H1 (cell line): ENCODE measurements at regions not wholly inside any gene's neighbourhood (a gene's known extent, or its start where the extent isn't known, plus 50 kb on each side); places are given as distances from the start of the nearest gene placed in this dataset.

Experiments
- CTCF ChIA-PET: fragments of 300-600 bp; sonication (Branson Sonifier 250); formaldehyde crosslinking; loops from one replicate; lab custom pipeline; 2021; ENCODE audit not compliant: partially characterized antibody; lab: Charles Lee
- POLR2A ChIA-PET: fragments of 300-600 bp; sonication (Branson Sonifier 250); formaldehyde crosslinking; loops from one replicate; lab custom pipeline; 2021; ENCODE audit warnings: inconsistent platforms; ENCODE audit not compliant: partially characterized antibody; lab: Charles Lee
- DNase-seq, 2 experiments: peaks; one replicate each; pipeline versions ENCODE4 v3.0.0 to v3.0.0-alpha.2; 2010 to 2022; ENCODE audit warnings: low spot score in 2 of 2, low read depth in 1 of 2, mixed read lengths in 1 of 2
- FAIRE-seq: peaks from 2 replicates; lab custom pipeline; 2011; peaks lifted over from hg19 to GRCh38; lab: Jason Lieb, UNC
- H2AFZ ChIP-seq: 2 replicates; pipeline ENCODE4 v1.8.1; 2012; ENCODE audit warnings: low read length, inconsistent platforms
- H2AK5ac ChIP-seq: 2 replicates; pipeline ENCODE4 v1.6.1; 2013; ENCODE audit warnings: low read depth, low read length
- H2BK120ac ChIP-seq: replicated peaks from 2 replicates; pipeline ENCODE3; 2013; ENCODE audit warnings: low read depth, low read length, inconsistent platforms
- H2BK12ac ChIP-seq: 2 replicates; pipeline ENCODE4 v1.6.1; 2013; ENCODE audit warnings: low read depth, low read length
- H2BK15ac ChIP-seq: 2 replicates; pipeline ENCODE4 v1.6.1; 2013; ENCODE audit warnings: low read length
- H2BK20ac ChIP-seq: 2 replicates; pipeline ENCODE4 v1.6.1; 2013; ENCODE audit warnings: low read length
- H2BK5ac ChIP-seq: 2 replicates; pipeline ENCODE4 v1.6.1; 2013; ENCODE audit warnings: low read depth, low read length
- H3K14ac ChIP-seq: 2 replicates; pipeline ENCODE4 v1.6.1; 2013; ENCODE audit warnings: inconsistent platforms; ENCODE audit not compliant: insufficient read length
- H3K18ac ChIP-seq: 2 replicates; pipeline ENCODE4 v1.6.1; 2013; ENCODE audit warnings: low read length; ENCODE audit errors: extremely low read depth
- H3K23ac ChIP-seq: 2 replicates; pipeline ENCODE4 v1.6.1; 2013; ENCODE audit warnings: inconsistent platforms; ENCODE audit not compliant: insufficient read length
- H3K23me2 ChIP-seq: 2 replicates; pipeline ENCODE4 v1.6.1; 2013; ENCODE audit warnings: low read depth, low read length
- H3K27ac ChIP-seq: 2 replicates; pipeline ENCODE4 v1.6.1; 2011; ENCODE audit warnings: low read depth, low read length, inconsistent platforms
- H3K27me3 ChIP-seq, 4 experiments: replicated peaks in 1 of 4; 1 replicate in 1 of 4; 2 replicates in 3 of 4; pipeline versions ENCODE4 v1.6.1 to v1.8.1; 2011 to 2013; ENCODE audit warnings: low read length in 3 of 4, mild to moderate bottlenecking in 3 of 4, inconsistent platforms in 2 of 4, mixed read lengths in 2 of 4, moderate library complexity in 1 of 4; ENCODE audit not compliant: control insufficient read depth in 3 of 4, insufficient read depth in 3 of 4; ENCODE audit errors: extremely low read depth in 1 of 4
- H3K36me3 ChIP-seq, 4 experiments: 2 replicates each; pipeline versions ENCODE4 v1.6.1 to v1.8.1; 2011 to 2013; ENCODE audit warnings: mild to moderate bottlenecking in 4 of 4, low read length in 3 of 4, moderate library complexity in 2 of 4, control low read depth in 1 of 4, inconsistent platforms in 1 of 4; ENCODE audit not compliant: insufficient read depth in 4 of 4, control insufficient read depth in 2 of 4
- H3K4ac ChIP-seq: replicated peaks from 2 replicates; pipeline ENCODE3; 2013; ENCODE audit warnings: low read length, low read depth, mixed read lengths, inconsistent platforms; ENCODE audit not compliant: insufficient read length
- H3K4me1 ChIP-seq, 4 experiments: replicated peaks in 1 of 4; 1 replicate in 1 of 4; 2 replicates in 3 of 4; pipeline versions ENCODE4 v1.6.1 to v1.8.1; 2011 to 2013; ENCODE audit warnings: low read length in 3 of 4, inconsistent platforms in 2 of 4, mixed read lengths in 1 of 4; ENCODE audit not compliant: insufficient read depth in 4 of 4, control insufficient read depth in 3 of 4
- H3K4me2 ChIP-seq, 2 experiments: 2 replicates each; pipeline versions ENCODE4 v1.6.1 to v1.8.1; 2011 to 2013; ENCODE audit warnings: low read depth in 2 of 2, low read length in 2 of 2, control low read depth in 1 of 2, inconsistent platforms in 1 of 2, mild to moderate bottlenecking in 1 of 2; ENCODE audit not compliant: insufficient read depth in 1 of 2
- H3K4me3 ChIP-seq, 4 experiments: fragments of 200-600, 300-600 bp in 1 of 4; sonication (generic), shearing (Covaris generic), sonication (Bioruptor Twin) in 1 of 4; 2 replicates each; pipeline versions ENCODE4 v1.5.1 to v1.8.1; 2011 to 2016; ENCODE audit warnings: low read length in 4 of 4, low read depth in 3 of 4, control low read depth in 2 of 4, inconsistent platforms in 2 of 4, mild to moderate bottlenecking in 2 of 4, mixed read lengths in 1 of 4, moderate library complexity in 1 of 4; ENCODE audit not compliant: insufficient read depth in 2 of 4; ENCODE audit errors: extremely low read depth in 1 of 4
- H3K56ac ChIP-seq: replicated peaks from 2 replicates; pipeline ENCODE3; 2013; ENCODE audit warnings: low read depth, mild to moderate bottlenecking, mixed read lengths, low read length, inconsistent platforms; ENCODE audit not compliant: insufficient read length
- H3K79me1 ChIP-seq: 2 replicates; pipeline ENCODE4 v1.6.1; 2013; ENCODE audit warnings: low read depth, low read length, control low read depth
- H3K79me2 ChIP-seq, 2 experiments: 2 replicates each; pipeline versions ENCODE4 v1.6.1 to v1.8.1; 2012 to 2013; ENCODE audit warnings: low read length in 2 of 2, mild to moderate bottlenecking in 2 of 2, inconsistent platforms in 1 of 2; ENCODE audit not compliant: insufficient read depth in 2 of 2, control insufficient read depth in 1 of 2
- H3K9ac ChIP-seq, 4 experiments: replicated peaks in 1 of 4; 1 replicate in 1 of 4; 2 replicates in 3 of 4; pipeline versions ENCODE4 v1.6.1 to v1.8.1; 2011 to 2013; ENCODE audit warnings: low read depth in 3 of 4, low read length in 3 of 4, control low read depth in 2 of 4, mild to moderate bottlenecking in 2 of 4, moderate library complexity in 2 of 4, inconsistent platforms in 1 of 4; ENCODE audit errors: extremely low read depth in 1 of 4
- H3K9me3 ChIP-seq, 2 experiments: 2 replicates each; pipeline versions ENCODE4 v1.6.1 to v1.8.1; 2012 to 2013; ENCODE audit warnings: mild to moderate bottlenecking in 2 of 2, moderate library complexity in 2 of 2, control low read depth in 1 of 2, inconsistent platforms in 1 of 2, low read depth in 1 of 2, low read length in 1 of 2, mixed read lengths in 1 of 2; ENCODE audit not compliant: insufficient read depth in 2 of 2
- H4K20me1 ChIP-seq, 2 experiments: replicated peaks in 1 of 2; 2 replicates each; pipeline versions ENCODE3 to v1.8.1; 2011 to 2013; ENCODE audit warnings: inconsistent platforms in 2 of 2, low read length in 2 of 2, mild to moderate bottlenecking in 1 of 2; ENCODE audit not compliant: insufficient read depth in 2 of 2, control insufficient read depth in 1 of 2
- H4K5ac ChIP-seq: 2 replicates; pipeline ENCODE4 v1.6.1; 2013; ENCODE audit warnings: low read length, low read depth, mixed read lengths, inconsistent platforms; ENCODE audit not compliant: insufficient read length
- H4K8ac ChIP-seq: 2 replicates; pipeline ENCODE4 v1.8.0; 2013; ENCODE audit warnings: mild to moderate bottlenecking, moderate library complexity, low read length, inconsistent platforms; ENCODE audit not compliant: insufficient read depth; ENCODE audit errors: extremely low read depth
- H4K91ac ChIP-seq: replicated peaks from 2 replicates; pipeline ENCODE3; 2013; ENCODE audit warnings: low read length, mixed read lengths, inconsistent platforms; ENCODE audit not compliant: insufficient read length
- BACH1 ChIP-seq: IDR thresholded peaks from 2 replicates; pipeline ENCODE4 v1.6.1; 2012; ENCODE audit warnings: low read length, improper control_type of control experiment
- CBX5 ChIP-seq: fragments of 300-800, 300-1000 bp; sonication (generic); IDR thresholded peaks from 2 replicates; pipeline ENCODE4 v1.7.1; 2016; ENCODE audit warnings: antibody characterized with exemption, low read length, low read depth
- CEBPB ChIP-seq: IDR thresholded peaks from 2 replicates; pipeline ENCODE4 v1.6.1; 2012; ENCODE audit warnings: low read depth, low read length
- CHD2 ChIP-seq: IDR thresholded peaks from 2 replicates; pipeline ENCODE4 v1.6.1; 2012; ENCODE audit warnings: low read length, improper control_type of control experiment
- EP300 ChIP-seq, 2 experiments: IDR thresholded peaks; 1 replicate in 1 of 2; 2 replicates in 1 of 2; pipeline ENCODE4 v1.6.1; 2011 to 2012; ENCODE audit warnings: low read depth in 2 of 2, low read length in 2 of 2, mild to moderate bottlenecking in 2 of 2, borderline replicate concordance in 1 of 2, inconsistent platforms in 1 of 2, moderate library complexity in 1 of 2
- EZH2 ChIP-seq: fragments of 200-600 bp; sonication (generic); IDR thresholded peaks from 2 replicates; pipeline ENCODE4 v1.7.1; 2012; ENCODE audit warnings: low read depth, mild to moderate bottlenecking, moderate library complexity, low read length, inconsistent platforms; ENCODE audit not compliant: severe bottlenecking
- GABPA ChIP-seq: IDR thresholded peaks from 2 replicates; pipeline ENCODE4 v1.6.1; 2011; ENCODE audit warnings: mild to moderate bottlenecking, low read length, moderate library complexity, borderline replicate concordance; ENCODE audit not compliant: insufficient read depth
- KDM1A ChIP-seq: fragments of 200-600, 300-600 bp; sonication (generic); IDR thresholded peaks from 2 replicates; pipeline ENCODE4 v1.7.1; 2016; ENCODE audit warnings: mild to moderate bottlenecking, low read length, borderline replicate concordance
- MAFK ChIP-seq: IDR thresholded peaks from 2 replicates; pipeline ENCODE4 v1.6.1; 2012; ENCODE audit warnings: low read depth, mild to moderate bottlenecking, improper control_type of control experiment, low read length
- PHF8 ChIP-seq: fragments of 200-600 bp; sonication (generic); conservative IDR thresholded peaks from 2 replicates; pipeline ENCODE4 v1.7.1; 2012; ENCODE audit warnings: low read depth, mild to moderate bottlenecking, inconsistent platforms, low read length, moderate library complexity
- SIN3A ChIP-seq, 2 experiments: IDR thresholded peaks in 1 of 2; conservative IDR thresholded peaks in 1 of 2; 2 replicates each; pipeline ENCODE4 v1.6.1; 2011 to 2012; ENCODE audit warnings: low read length in 2 of 2, improper control_type of control experiment in 1 of 2, low read depth in 1 of 2, mild to moderate bottlenecking in 1 of 2
- SP2 ChIP-seq: IDR thresholded peaks from 2 replicates; pipeline ENCODE4 v1.6.1; 2012; ENCODE audit warnings: mild to moderate bottlenecking, low read length, inconsistent platforms
- SRF ChIP-seq: IDR thresholded peaks from 2 replicates; pipeline ENCODE4 v1.6.1; 2011; ENCODE audit warnings: mild to moderate bottlenecking, low read depth, low read length, moderate library complexity
- SUZ12 ChIP-seq: fragments of 200-600 bp; sonication (generic); IDR thresholded peaks from 2 replicates; pipeline ENCODE4 v1.6.1; 2012; ENCODE audit warnings: mild to moderate bottlenecking, inconsistent platforms, low read length, moderate library complexity, mixed read lengths
- TBP ChIP-seq: IDR thresholded peaks from 2 replicates; pipeline ENCODE4 v1.6.1; 2011; ENCODE audit warnings: low read depth, low read length, improper control_type of control experiment
- WGBS, 2 experiments: shearing (Covaris generic) in 1 of 2; methylation state at CpG; one replicate each; pipeline versions ENCODE4 v1.1.6 to v1.1.7; 2013 to 2015; ENCODE audit warnings: low lambda C conversion rate in 2 of 2, mixed read lengths in 2 of 2, inconsistent platforms in 1 of 2, low coverage in 1 of 2, missing lambda C conversion rate in 1 of 2; ENCODE audit not compliant: insufficient replicate concordance in 2 of 2, insufficient coverage in 1 of 2, insufficient read length in 1 of 2; ENCODE audit errors: extremely low coverage in 1 of 2, missing lambda C conversion rate in 1 of 2; 5-methylcytosine and 5-hydroxymethylcytosine counted together

DNA sequence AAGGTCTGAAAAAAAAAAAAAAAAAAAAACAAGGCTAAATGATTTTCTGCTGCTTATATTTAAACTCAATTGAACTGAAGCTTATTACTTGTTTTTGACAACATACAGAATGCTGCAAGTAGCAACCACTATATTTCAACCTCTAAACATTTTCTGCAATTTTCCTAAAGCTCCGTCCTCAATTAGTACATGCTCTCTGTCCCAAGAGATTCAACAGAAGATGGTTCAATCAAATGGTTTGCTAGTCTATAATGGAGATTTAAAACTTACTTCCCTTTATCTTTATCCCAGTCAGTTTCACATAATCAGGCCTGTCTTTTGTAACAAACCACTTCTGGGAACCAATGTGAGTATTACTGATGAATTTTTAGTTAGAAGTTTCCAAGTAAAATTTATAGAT, 485.1 kb upstream of the CDH7 start:
- no peak overlapping the region for H4K8ac ChIP-seq
- H3K79me2 ChIP-seq, result no peaks in the 10 kb centered on the region
- no peak overlapping the region for H3K14ac ChIP-seq
- CTCF ChIA-PET, result interaction anchor here (0.5 to 1.0 kb wide), 2 partner anchors 37 to 216 kb away, joined by 3 read pairs; no protein-coding TSS in a partner anchor
- H2AK5ac ChIP-seq, result no peak overlapping the region
- no peak overlapping the region for H4K5ac ChIP-seq
- TF ChIP-seq CBX5, result no peak
- no peak for TF ChIP-seq KDM1A
- TF ChIP-seq EZH2, result no peak
- no peak for TF ChIP-seq BACH1
- no peak for TF ChIP-seq PHF8
- TF ChIP-seq CEBPB, result no peak
- no peak for TF ChIP-seq EP300 (IDR thresholded peaks at IDR 0.05; ENCODE audit: borderline replicate concordance in 1 of 2, low read depth in 2 of 2, low read length in 2 of 2)
- no peak for TF ChIP-seq TBP
- TF ChIP-seq MAFK, result no peak
- no peak for TF ChIP-seq CHD2
- TF ChIP-seq SUZ12, result no peak
- TF ChIP-seq SP2, result no peak
- no peak for TF ChIP-seq GABPA
- no peak for TF ChIP-seq SRF
- no peak for TF ChIP-seq SIN3A (conservative IDR thresholded peaks at IDR 0.05 in 1 of 2, IDR thresholded peaks at IDR 0.05 in 1 of 2; ENCODE audit: low read depth in 1 of 2, low read length in 2 of 2)
- H4K20me1 ChIP-seq, result no peaks in the 10 kb centered on the region
- FAIRE-seq, result no peak
- H3K79me1 ChIP-seq, result no peaks in the 10 kb centered on the region
- H3K36me3 ChIP-seq, result no peaks in the 10 kb centered on the region
- no peak overlapping the region for H2BK15ac ChIP-seq
- no peak overlapping the region for H2BK12ac ChIP-seq
- no peak overlapping the region for H3K4me3 ChIP-seq
- H3K27me3 ChIP-seq, result no peaks in the 10 kb centered on the region
- no peak overlapping the region for H3K23ac ChIP-seq
- H2BK20ac ChIP-seq, result no peak overlapping the region
- 91% methylated on average over 1 of the region's 1 CpG; no CpG with 5 or more reads in 1 of the 2 experiments for WGBS, 2 experiments
- H3K4me2 ChIP-seq, result no peak overlapping the region
- H3K9ac ChIP-seq, result no peak overlapping the region
- H2BK120ac ChIP-seq, result no peak overlapping the region
- no peak overlapping the region for H3K18ac ChIP-seq
- H3K4ac ChIP-seq, result no peak overlapping the region
- H2BK5ac ChIP-seq, result no peak overlapping the region
- POLR2A ChIA-PET, result no interaction called here
- H2AFZ ChIP-seq, result no peak overlapping the region
- H4K91ac ChIP-seq, result no peak overlapping the region
- DNase-seq, result no peak
- no peak overlapping the region for H3K56ac ChIP-seq
- no peaks in the 10 kb centered on the region for H3K4me1 ChIP-seq
- H3K23me2 ChIP-seq, result no peaks in the 10 kb centered on the region
- H3K9me3 ChIP-seq, result no peaks in the 10 kb centered on the region
- no peak overlapping the region for H3K27ac ChIP-seq
